GM19025 (cell line): ENCODE measurements at regions not wholly inside any gene's neighbourhood (a gene's known extent, or its start where the extent isn't known, plus 50 kb on each side); places are given as distances from the start of the nearest gene placed in this dataset.
"Not testable (repeated sequence)": the region's sequence is repeated elsewhere in the genome, so short reads cannot be mapped to it uniquely, and the experiment has no call there.

Source experiments
- ATAC-seq: cut with Tn5 transposase; IDR thresholded peaks from one replicate; pipeline ENCODE4 v1.9.1; 2021; ENCODE audit warnings: mild to moderate bottlenecking, low read depth, moderate library complexity; ENCODE audit not compliant: unreplicated experiment

- no peak for ATAC-seq
These were observed 398.6 kb upstream of the FLRT2 start for GRCh38 chr14:85131226-85131922.

- ATAC-seq, result no peak
These were observed 387.0 kb upstream of the FLRT2 start for GRCh38 chr14:85142982-85143381.

GRCh38 chr14:85146779-85147178 is 383.2 kb upstream of the FLRT2 start:
- no peak for ATAC-seq

DNA sequence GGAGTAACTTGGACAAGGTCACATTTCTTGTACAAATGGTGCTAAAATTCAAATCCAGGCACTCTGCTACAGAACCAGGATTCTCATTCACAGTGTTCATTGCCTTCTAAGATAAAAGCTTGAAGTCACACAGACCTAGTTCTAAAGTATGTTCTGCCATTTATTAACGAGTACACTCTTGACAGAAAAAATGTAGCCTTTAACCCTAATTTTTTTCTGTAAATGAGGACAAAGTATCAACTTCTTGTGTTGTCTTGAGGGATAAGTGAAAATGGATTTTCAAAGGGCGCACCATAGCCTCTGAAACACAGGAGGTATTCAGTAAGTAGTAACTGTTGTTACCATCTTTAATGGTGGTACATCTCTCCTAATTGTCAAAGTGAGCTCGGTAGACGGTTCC is 379.8 kb upstream of the FLRT2 start:
- no peak for ATAC-seq

GRCh38 chr14:85154714-85155113 is 375.2 kb upstream of the FLRT2 start:
- no peak for ATAC-seq

DNA sequence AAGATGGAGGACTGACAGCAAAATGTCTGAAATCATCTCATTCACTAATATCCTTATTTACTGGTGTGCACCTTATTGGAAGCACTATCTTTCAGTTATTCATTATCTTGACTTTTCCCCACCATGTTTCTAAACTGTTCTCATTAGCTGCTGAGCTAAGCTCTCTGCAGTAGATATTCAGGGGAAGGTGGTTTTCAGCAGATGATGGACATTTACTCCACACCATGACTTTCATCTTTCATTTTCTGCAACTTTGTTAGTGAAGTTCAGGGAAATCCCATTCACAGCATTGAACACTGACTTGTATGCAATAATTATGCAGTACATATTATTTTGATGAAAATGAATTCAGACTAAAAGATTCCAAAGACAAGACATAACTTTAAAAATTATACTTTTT is 373.6 kb upstream of the FLRT2 start:
- no peak for ATAC-seq

- ATAC-seq, result no peak
These were observed 370.2 kb upstream of the FLRT2 start for GRCh38 chr14:85159726-85160125.

GRCh38 chr14:85165094-85165493 is 364.9 kb upstream of the FLRT2 start:
- no peak for ATAC-seq

DNA sequence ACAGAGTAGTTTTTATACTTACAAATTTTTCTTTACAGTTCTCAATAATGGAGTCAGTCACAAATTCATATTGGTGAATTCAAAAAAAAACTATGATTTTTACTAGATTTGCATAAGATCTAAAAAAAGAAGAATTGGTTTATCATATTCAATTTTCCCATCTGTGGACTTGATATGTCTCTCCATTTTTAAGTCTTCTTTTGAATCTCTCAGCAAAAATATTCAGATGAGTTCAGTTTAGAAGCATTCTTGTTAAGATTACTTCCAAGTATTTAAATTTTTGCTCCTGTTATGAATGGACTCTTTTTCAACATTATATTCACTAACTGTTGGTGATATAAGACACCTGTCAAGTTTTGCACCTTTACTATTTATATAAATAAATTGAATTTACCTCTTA is 360.6 kb upstream of the FLRT2 start:
- no peak for ATAC-seq

GRCh38 chr14:85172290-85172689 is 357.7 kb upstream of the FLRT2 start:
- no peak for ATAC-seq

DNA sequence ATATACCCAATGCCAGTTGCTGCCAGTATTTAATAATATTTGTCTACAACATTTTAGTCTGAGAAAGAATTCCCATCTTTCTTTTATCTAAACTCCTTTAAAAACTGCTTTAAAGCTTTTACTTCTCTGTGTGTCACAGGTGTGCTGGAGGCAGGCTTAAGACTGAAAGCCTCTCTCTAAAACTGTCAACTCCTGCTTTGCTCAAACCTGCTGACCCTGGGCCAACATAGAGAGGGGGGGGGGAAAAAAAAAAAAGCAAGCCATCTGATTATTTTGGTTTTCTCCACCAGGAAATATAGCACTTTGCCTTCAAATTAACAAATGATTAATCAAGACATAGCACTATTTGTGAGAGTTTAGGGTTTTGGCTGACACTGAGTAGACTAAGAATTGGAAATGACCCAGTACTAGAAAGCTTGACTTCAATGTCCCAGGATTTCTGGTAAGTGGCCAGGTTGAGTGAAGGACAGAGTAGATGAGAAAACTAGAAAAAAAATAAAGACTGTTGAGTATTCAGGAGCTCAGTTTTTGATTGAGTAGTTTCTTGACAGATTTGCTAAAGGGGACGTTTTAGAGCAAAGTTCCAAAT is 357.0 kb upstream of the FLRT2 start:
- no peak for ATAC-seq

- ATAC-seq, result no peak
These were observed 354.4 kb upstream of the FLRT2 start for GRCh38 chr14:85175556-85175955.

GRCh38 chr14:85178864-85179263 is 351.1 kb upstream of the FLRT2 start:
- ATAC-seq, result no peak

GRCh38 chr14:85180876-85181275 is 349.1 kb upstream of the FLRT2 start:
- ATAC-seq, result no peak

DNA sequence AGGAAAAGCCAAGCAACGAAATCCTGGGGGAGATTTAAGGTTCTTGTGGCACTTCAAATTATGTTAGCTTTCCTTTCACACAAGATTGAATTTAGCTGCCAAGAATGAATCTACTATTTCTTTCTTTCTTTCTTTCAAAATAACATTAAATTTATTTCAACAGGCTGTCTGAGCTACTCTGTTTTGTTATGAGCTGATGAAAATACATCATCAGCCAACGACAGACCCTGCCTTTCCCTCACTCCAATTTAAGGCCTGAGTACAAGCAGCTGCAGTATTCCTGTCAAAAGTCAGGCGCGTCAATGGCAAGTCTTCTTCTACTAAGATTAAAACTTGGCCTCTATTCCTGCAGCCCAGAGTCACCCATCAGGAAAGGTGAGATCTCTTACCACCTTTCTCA is 347.7 kb upstream of the FLRT2 start:
- ATAC-seq, result no peak

GRCh38 chr14:85186082-85186481 is 343.9 kb upstream of the FLRT2 start:
- ATAC-seq, result no peak

DNA sequence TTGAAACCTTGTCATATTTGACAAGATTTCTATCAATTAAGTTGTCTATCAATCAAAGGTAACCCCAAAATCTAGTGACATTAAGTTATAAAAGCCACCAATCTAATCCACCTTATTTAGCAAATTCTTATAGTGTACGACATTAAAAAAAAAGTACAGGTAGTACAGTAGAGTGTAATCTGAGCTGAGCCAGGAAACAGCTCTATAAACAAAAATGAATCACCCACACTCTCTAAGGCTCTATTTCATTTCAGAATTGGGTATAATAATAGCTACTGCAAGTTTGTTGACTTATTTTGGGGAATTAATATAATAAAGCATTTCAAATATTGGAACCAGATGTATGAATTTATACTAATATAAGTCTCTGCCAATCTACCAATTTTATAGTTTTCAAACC is 342.4 kb upstream of the FLRT2 start:
- no peak for ATAC-seq

GRCh38 chr14:85188836-85189235 is 341.1 kb upstream of the FLRT2 start:
- no peak for ATAC-seq

DNA sequence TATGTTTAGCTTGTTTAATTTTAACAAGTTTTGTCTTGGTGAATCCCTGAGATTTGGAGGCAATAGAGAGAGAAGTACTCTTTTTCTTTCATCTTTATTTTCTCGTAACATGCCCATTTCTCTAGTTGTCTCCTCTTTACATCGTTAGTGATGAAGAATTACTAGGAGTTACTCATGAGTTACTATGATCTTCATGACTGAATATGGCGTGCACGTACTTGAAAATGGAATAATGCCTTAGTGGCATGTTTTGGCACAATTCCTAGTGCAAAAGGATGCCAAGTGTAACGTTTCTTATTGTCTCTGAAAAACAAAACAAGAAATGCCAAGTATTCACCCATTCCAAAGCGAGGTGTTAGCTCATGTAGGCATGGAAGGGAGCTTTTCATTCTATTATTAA is 340.7 kb upstream of the FLRT2 start:
- ATAC-seq, result not testable (repeated sequence)

GRCh38 chr14:85190251-85190650 is 339.7 kb upstream of the FLRT2 start:
- ATAC-seq, result no peak

- no peak for ATAC-seq
These were observed 338.0 kb upstream of the FLRT2 start for GRCh38 chr14:85191986-85192385.

DNA sequence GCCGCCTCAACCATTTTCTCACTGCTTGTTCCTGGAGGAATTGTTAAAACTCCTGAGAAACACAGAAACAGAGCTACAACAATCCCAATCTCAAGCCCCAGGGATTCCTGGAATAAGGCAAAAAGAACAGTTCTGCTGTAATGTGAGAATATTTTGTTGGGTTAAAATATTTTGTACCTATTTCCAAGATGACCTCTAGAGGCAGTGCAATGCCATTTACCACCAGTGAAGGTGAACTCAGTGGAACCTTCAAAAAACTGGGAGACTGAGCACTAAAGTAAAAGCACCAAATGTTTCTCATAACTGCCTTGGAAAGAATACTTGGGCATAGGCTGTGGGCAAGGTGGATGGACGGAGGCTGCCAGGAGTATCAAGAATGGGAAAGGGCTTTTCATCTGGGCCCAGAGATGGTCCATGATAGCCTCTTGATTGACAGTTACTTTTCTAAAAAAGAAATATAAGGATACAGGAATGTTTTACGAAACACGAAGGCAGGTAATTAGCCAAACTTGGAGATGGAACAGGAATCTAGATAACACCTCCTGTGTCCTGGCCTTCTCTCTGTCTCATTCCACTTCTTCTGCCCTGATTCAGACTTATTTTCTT is 334.0 kb upstream of the FLRT2 start:
- ATAC-seq, result no peak
